ENCODE measurements at regions not wholly inside any gene's neighbourhood (a gene's known extent, or its start where the extent isn't known, plus 50 kb on each side); places are given as distances from the start of the nearest gene placed in this dataset.

GRCh38 chr20:59403261-59403961 is 103.0 kb downstream of the EDN3 start:
- DNase-seq (ENCODE audit: low read depth in 2 of 2): peak; percentile 43 to 71

- no peak for DNase-seq (ENCODE audit: low read depth in 2 of 2)
Measured at GRCh38 chr20:59403962-59404314, 103.5 kb downstream of the EDN3 start.

GRCh38 chr20:59404749-59405148 is 104.3 kb downstream of the EDN3 start:
- DNase-seq (ENCODE audit: low read depth in 2 of 2): no peak

GRCh38 chr20:59405226-59406200 is 105.1 kb downstream of the EDN3 start:
- no peak for DNase-seq (ENCODE audit: low read depth in 2 of 2)

GRCh38 chr20:59406446-59406845 is 106.0 kb downstream of the EDN3 start:
- no peak for DNase-seq (ENCODE audit: low read depth in 2 of 2)

- DNase-seq (ENCODE audit: low read depth in 2 of 2): no peak
Measured at GRCh38 chr20:59411170-59411569, 110.8 kb downstream of the EDN3 start.

GRCh38 chr20:59411589-59411988 is 111.2 kb downstream of the EDN3 start:
- no peak for DNase-seq (ENCODE audit: low read depth in 2 of 2)

GRCh38 chr20:59412181-59412580 is 111.8 kb downstream of the EDN3 start:
- DNase-seq (ENCODE audit: low read depth in 2 of 2): no peak

- DNase-seq (ENCODE audit: low read depth in 2 of 2): no peak
Measured at GRCh38 chr20:59412875-59413284, 112.5 kb downstream of the EDN3 start.

GRCh38 chr20:59413326-59413865 is 113.0 kb downstream of the EDN3 start:
- no peak for DNase-seq (ENCODE audit: low read depth in 2 of 2)

GRCh38 chr20:59414936-59415623 is 114.7 kb downstream of the EDN3 start:
- no peak for DNase-seq (ENCODE audit: low read depth in 2 of 2)

- DNase-seq (ENCODE audit: low read depth in 2 of 2): no peak
Measured at GRCh38 chr20:59416916-59417315, 116.5 kb downstream of the EDN3 start.

- no peak for DNase-seq (ENCODE audit: low read depth in 2 of 2)
Measured at GRCh38 chr20:59421089-59421488, 120.7 kb downstream of the EDN3 start.

GRCh38 chr20:59421920-59422637 is 121.7 kb downstream of the EDN3 start:
- DNase-seq (ENCODE audit: low read depth in 2 of 2): no peak

- DNase-seq (ENCODE audit: low read depth in 2 of 2): no peak
Measured at GRCh38 chr20:59422872-59423544, 122.6 kb downstream of the EDN3 start.

- DNase-seq (ENCODE audit: low read depth in 2 of 2): no peak
Measured at GRCh38 chr20:59424976-59425375, 124.6 kb downstream of the EDN3 start.

- DNase-seq (ENCODE audit: low read depth in 2 of 2): no peak
Measured at GRCh38 chr20:59425572-59425971, 125.2 kb downstream of the EDN3 start.

GRCh38 chr20:59428006-59428405 is 127.6 kb downstream of the EDN3 start:
- DNase-seq (ENCODE audit: low read depth in 2 of 2): no peak

- DNase-seq (ENCODE audit: low read depth in 2 of 2): no peak
Measured at GRCh38 chr20:59428441-59429205, 128.2 kb downstream of the EDN3 start.

GRCh38 chr20:59429396-59429795 is 129.0 kb downstream of the EDN3 start:
- no peak for DNase-seq (ENCODE audit: low read depth in 2 of 2)

All from stimulated activated CD4-positive, alpha-beta T cell treated with anti-CD3 and anti-CD28 coated beads, Interleukin-1b, Interleukin-23, amount 100 ng/mL, for 1 hour (primary cell).